ENCODE measurements at regions not wholly inside any gene's neighbourhood (a gene's known extent, or its start where the extent isn't known, plus 50 kb on each side); places are given as distances from the start of the nearest gene placed in this dataset.

DNA sequence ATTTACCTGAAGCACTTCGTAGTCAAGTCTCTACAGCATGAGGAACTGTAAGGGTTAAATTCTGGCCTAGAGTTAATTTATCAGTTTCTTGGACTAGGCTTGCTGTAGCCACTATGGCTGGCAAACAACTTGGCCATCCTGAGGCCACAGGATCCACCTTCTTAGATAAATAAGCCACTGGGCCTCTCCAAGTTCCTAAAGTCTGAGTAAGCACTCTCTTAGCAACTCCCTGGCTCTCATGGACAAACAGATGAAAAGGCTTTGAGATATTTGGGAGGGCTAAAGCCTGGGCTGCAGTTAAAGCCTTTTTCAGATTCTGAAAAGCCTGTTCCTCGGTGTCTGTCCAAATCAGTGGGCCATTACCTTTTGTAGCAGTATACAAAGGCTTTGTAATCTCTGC is 675.0 kb downstream of the TMEM121 start (continued):
- no peak for TF ChIP-seq ONECUT2 (CRISPR knock-in tag; IDR thresholded peaks at IDR 0.05)
- TF ChIP-seq ZNF652 (CRISPR knock-in tag; IDR thresholded peaks at IDR 0.05; ENCODE audit: borderline replicate concordance, low read depth), result no peak
- TF ChIP-seq, protein P1, sequence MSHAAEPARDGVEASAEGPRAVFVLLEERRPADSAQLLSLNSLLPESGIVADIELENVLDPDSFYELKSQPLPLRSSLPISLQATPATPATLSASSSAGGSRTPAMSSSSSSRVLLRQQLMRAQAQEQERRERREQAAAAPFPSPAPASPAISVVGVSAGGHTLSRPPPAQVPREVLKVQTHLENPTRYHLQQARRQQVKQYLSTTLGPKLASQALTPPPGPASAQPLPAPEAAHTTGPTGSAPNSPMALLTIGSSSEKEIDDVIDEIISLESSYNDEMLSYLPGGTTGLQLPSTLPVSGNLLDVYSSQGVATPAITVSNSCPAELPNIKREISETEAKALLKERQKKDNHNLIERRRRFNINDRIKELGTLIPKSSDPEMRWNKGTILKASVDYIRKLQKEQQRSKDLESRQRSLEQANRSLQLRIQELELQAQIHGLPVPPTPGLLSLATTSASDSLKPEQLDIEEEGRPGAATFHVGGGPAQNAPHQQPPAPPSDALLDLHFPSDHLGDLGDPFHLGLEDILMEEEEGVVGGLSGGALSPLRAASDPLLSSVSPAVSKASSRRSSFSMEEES (CRISPR knock-in tag; IDR thresholded peaks at IDR 0.05), result no peak
- TF ChIP-seq KLF16 (CRISPR knock-in tag; IDR thresholded peaks at IDR 0.05), result no peak

DNA sequence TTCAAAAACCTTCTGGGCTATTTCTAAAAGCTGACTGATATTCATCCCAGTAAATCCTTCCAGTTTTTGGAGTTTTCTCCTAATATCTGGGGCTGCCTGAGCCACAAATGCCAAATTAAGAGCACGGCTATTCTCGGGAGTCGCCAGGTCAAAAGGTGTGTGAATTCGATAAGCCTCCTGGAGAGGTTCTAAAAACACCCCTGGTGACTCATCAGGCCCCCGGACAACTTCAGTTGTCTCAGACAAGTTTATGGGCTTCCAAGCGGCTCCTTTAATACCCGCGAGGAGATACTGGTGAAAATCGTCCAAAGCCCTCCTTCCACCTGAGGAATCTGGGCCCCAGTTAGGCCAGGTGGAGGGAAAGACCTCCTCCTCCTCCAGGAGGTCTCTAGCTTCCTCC is 677.1 kb downstream of the TMEM121 start:
- Histone ChIP-seq H3K4me3 (replicated peaks in 1 of 3; ENCODE audit: insufficient read depth in 1 of 3, low read depth in 2 of 3, low read length in 3 of 3) (no peak overlapping the region), H2AFZ (ENCODE audit: low read length) (no peak overlapping the region), H3K36me3 (replicated peaks in 1 of 2; ENCODE audit: control insufficient read depth in 1 of 2, insufficient read depth in 2 of 2, low read length in 2 of 2) (no peaks in the 10 kb centered on the region), H3K27ac (ENCODE audit: extremely low read length, insufficient read depth, low read length) (no peak overlapping the region), H3K4me2 (ENCODE audit: low read depth, low read length) (no peak overlapping the region), H3K4me1 (ENCODE audit: insufficient read depth, low read length) (no peaks in the 10 kb centered on the region), H3K9ac (ENCODE audit: insufficient read depth, low read depth, low read length) (no peak overlapping the region), H3K79me2 (ENCODE audit: insufficient read depth, low read length) (no peaks in the 10 kb centered on the region), H3K9me3 (ENCODE audit: low read length) (no peaks in the 10 kb centered on the region), H3K27me3 (ENCODE audit: control insufficient read depth in 1 of 2, insufficient read depth in 2 of 2, low read length in 2 of 2) (peaks cover 0 to 2% of the 10 kb centered on the region in 2 experiments; a peak in 2 of 5 replicates), H4K20me1 (ENCODE audit: insufficient read depth, low read length) (no peaks in the 10 kb centered on the region)
- TF ChIP-seq, protein P2, sequence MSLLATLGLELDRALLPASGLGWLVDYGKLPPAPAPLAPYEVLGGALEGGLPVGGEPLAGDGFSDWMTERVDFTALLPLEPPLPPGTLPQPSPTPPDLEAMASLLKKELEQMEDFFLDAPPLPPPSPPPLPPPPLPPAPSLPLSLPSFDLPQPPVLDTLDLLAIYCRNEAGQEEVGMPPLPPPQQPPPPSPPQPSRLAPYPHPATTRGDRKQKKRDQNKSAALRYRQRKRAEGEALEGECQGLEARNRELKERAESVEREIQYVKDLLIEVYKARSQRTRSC (CRISPR knock-in tag; IDR thresholded peaks at IDR 0.05; ENCODE audit: low read depth), result no peak
- TF ChIP-seq KDM5A (IDR thresholded peaks at IDR 0.05; ENCODE audit: borderline replicate concordance, low read length), result no peak
- no peak for TF ChIP-seq RBFOX2 (IDR thresholded peaks at IDR 0.05; ENCODE audit: low read depth, low read length)
- TF ChIP-seq DPF2 (CRISPR knock-in tag; IDR thresholded peaks at IDR 0.05; ENCODE audit: borderline replicate concordance, low read depth), result no peak
- TF ChIP-seq ETV5 (CRISPR knock-in tag; IDR thresholded peaks at IDR 0.05; ENCODE audit: borderline replicate concordance), result no peak
- TF ChIP-seq ZNF629 (CRISPR knock-in tag; conservative IDR thresholded peaks at IDR 0.05), result no peak
- ChIA-PET POLR2A (no interaction called here), CTCF (ENCODE audit: low intra/inter-chr PET ratio, low total read pairs) (no interaction called here)
- no peak for ATAC-seq
- intact Hi-C loops (cut with micrococcal nuclease; ENCODE audit: unreplicated experiment) (no loop called here), in situ Hi-C loops (cut with HindIII; ENCODE audit: extremely low pct_ligation_motif_present, low pct_unique_long_range_greater_than_20kb) (no loop called here)
- no peak for DNase-seq (ENCODE audit: low spot score)
- no TSS peak for BruUV-seq (replicated peaks)
- no peak for FAIRE-seq
- WGBS (ENCODE audit: low lambda C conversion rate), result 40% methylated on average over 9 of the region's 9 CpGs

All from HepG2 (cell line).